Ishikawa (cell line): ENCODE measurements at regions not wholly inside any gene's neighbourhood (a gene's known extent, or its start where the extent isn't known, plus 50 kb on each side); places are given as distances from the start of the nearest gene placed in this dataset.

Experiments used
- CEBPB ChIP-seq: IDR thresholded peaks from 2 replicates; pipeline ENCODE4 v1.6.1; 2012
- EP300 ChIP-seq: IDR thresholded peaks from 2 replicates; pipeline ENCODE4 v1.6.1; 2012; ENCODE audit warnings: borderline replicate concordance
- TAF1 ChIP-seq: IDR thresholded peaks from 2 replicates; pipeline ENCODE4 v1.6.1; 2012; ENCODE audit warnings: low read depth, mild to moderate bottlenecking
- TF ChIP-seq, protein P1 (sequence below): IDR thresholded peaks from 2 replicates; pipeline ENCODE4 v1.6.1; 2012

DNA sequence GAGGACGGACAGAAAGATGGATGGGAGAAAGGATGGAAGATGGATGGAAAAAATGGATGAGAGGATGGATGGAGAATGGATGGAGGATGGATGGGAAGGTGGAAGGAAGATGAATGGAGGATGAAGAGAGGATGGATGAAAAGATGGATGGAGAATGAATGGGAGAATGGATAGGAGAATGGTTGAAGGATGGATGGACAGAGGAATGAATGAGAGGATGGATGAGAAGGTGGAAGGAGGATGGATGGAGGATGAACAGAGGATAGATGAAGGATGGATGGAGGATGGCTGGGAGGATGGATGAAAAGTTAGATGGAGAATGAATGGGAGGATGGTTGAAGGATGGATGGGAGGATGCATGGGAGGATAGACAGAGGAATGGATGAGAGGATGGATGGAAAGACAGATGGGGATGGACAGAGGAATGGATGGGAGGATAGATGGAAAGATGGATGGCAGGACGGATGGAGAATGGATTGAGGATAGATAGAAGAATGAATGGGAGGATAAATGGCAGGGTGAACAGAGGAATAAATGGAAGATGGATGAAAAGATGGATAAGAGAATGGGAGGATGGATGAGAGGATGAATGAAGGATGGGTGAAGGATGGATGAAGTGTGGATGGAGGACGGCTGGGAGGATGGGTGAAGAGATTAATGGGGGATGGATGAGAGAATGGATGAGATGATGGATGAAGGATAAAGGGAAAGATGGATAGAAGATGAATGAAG, 217.7 kb upstream of the IER5L start:
- TF ChIP-seq TAF1 (no peak), EP300 (no peak), CEBPB (no peak)
- TF ChIP-seq, protein P1, sequence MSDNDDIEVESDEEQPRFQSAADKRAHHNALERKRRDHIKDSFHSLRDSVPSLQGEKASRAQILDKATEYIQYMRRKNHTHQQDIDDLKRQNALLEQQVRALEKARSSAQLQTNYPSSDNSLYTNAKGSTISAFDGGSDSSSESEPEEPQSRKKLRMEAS, result no peak
